GM21360 (cell line): ENCODE measurements at regions not wholly inside any gene's neighbourhood (a gene's known extent, or its start where the extent isn't known, plus 50 kb on each side); places are given as distances from the start of the nearest gene placed in this dataset.
"Not testable (repeated sequence)": the region's sequence is repeated elsewhere in the genome, so short reads cannot be mapped to it uniquely, and the experiment has no call there.

Experiments
- ATAC-seq: cut with Tn5 transposase; IDR thresholded peaks from one replicate; pipeline ENCODE4 v1.9.1; 2021; ENCODE audit warnings: mild to moderate bottlenecking, moderate library complexity; ENCODE audit not compliant: unreplicated experiment

DNA sequence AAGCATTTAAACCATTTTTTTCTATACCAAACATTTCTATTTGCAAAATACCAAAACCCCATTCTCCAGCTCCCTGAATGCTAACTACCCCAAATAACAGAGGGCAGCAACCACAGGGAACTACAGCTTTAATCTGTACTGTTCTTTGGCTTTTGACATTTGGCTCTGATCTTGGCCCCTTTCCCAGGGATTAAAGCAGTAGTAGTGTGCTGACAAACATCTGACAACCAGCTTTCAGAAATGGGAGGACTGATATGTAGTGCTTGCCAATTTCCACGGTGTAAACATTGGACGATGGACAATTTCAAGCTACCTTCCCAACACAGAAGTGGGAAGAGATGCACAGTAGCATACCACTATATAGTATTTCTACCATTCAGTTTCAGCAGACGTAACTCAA, 88.4 kb upstream of the TEAD1 start:
- no peak for ATAC-seq

- ATAC-seq, result no peak
Observed at GRCh38 chr11:12587333-12587991, 86.8 kb upstream of the TEAD1 start.

- ATAC-seq, result no peak
Observed at GRCh38 chr11:12591706-12592105, 82.5 kb upstream of the TEAD1 start.

DNA sequence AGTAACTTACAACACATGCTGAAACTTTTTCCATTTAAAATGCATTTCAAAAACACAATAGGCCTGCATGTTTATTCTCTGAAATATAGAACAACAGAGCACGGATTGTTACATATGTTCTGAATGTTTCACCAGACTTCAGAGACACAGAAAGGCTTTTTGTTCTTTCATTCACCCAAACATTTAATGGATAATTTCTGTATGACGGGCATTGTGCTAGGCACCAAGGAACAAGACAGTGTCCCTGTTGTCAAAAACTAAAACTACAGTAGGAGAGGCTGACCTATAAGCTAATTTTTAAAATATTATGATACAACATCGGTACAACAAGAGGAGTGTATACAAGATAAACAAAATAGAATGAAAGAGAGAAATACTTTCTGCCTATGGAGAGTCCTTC, 81.9 kb upstream of the TEAD1 start:
- ATAC-seq, result no peak

GRCh38 chr11:12595089-12595847, 79.0 kb upstream of the TEAD1 start:
- ATAC-seq, result not testable (repeated sequence)

- ATAC-seq, result no peak
Observed at GRCh38 chr11:12598330-12599256, 75.6 kb upstream of the TEAD1 start.

GRCh38 chr11:12599408-12600143, 74.6 kb upstream of the TEAD1 start:
- peak; percentile 63 for ATAC-seq

- ATAC-seq, result no peak
Observed at GRCh38 chr11:12600829-12601228, 73.4 kb upstream of the TEAD1 start.

DNA sequence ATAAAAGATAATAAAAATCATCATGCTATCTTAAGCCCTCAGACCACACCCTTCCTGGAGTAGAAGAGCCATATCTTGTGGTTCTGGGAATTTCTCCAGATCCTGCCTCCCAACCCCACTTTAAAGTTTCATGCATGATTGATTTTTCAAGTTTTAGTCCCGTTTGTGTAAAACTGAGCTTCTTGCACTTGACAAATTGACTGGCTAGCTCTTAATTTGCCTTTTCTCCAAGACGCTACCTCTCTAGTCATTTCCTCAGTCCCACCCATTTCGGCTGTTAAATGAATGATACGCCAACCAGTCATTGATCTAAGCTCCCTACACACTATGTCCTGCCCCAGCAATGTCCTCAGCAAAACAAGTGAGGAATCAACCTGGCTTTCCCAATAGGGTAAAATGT, 71.8 kb upstream of the TEAD1 start:
- no peak for ATAC-seq

GRCh38 chr11:12603143-12604088, 70.8 kb upstream of the TEAD1 start:
- no peak for ATAC-seq

GRCh38 chr11:12604557-12605153, 69.6 kb upstream of the TEAD1 start:
- ATAC-seq, result no peak

- ATAC-seq, result no peak
Observed at GRCh38 chr11:12606597-12606996, 67.6 kb upstream of the TEAD1 start.

DNA sequence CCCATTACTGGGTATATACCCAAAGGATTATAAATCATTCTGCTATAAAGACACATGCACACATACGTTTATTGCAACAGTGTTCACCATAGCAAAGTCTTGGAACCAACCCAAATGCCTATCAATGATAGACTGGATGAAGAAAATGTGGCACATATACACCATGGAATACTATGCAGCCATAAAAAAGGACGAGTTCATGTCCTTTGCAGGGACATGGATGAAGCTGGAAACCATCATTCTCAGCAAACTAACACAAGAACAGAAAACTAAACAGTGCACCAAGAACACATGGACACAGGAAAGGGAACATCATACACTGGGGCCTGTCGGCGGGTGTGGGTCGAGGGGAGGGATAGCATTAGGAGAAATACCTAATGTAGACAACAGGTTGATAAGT, 65.5 kb upstream of the TEAD1 start:
- ATAC-seq, result not testable (repeated sequence)

GRCh38 chr11:12611352-12611751, 62.9 kb upstream of the TEAD1 start:
- ATAC-seq, result no peak

DNA sequence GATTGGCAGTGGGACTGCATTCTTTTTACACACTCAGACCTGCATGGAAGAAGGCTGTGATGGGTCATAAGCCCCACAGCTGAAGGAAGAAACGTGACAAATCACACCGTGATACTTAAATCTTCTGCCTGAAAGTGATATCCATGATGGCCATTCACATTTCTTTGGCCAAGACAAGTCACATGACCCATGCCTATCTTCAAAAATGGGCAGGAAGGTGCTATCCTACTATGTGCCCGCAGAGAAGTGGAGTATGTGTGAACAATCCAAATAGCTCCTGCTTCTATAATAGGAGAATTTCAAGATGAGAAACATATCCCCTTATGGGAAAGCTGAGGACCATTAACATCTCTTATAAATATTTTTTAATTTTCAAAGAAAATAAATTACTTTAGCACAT, 56.6 kb upstream of the TEAD1 start:
- ATAC-seq, result no peak

GRCh38 chr11:12618743-12619540, 55.3 kb upstream of the TEAD1 start:
- no peak for ATAC-seq

- ATAC-seq, result no peak
Observed at GRCh38 chr11:12623869-12624268, 50.4 kb upstream of the TEAD1 start.
